Jurkat, Clone E6-1 (cell line): ENCODE measurements at regions not wholly inside any gene's neighbourhood (a gene's known extent, or its start where the extent isn't known, plus 50 kb on each side); places are given as distances from the start of the nearest gene placed in this dataset.

ENCODE experiments used
- DNase-seq: peaks from one replicate; pipeline ENCODE4 v3.0.0-alpha.2; 2011; ENCODE audit warnings: low read depth, low spot score
- H3K4me3 ChIP-seq: 2 replicates; pipeline ENCODE4 v1.5.1; 2011; ENCODE audit warnings: mild to moderate bottlenecking, low read length, control low read depth, moderate library complexity

DNA sequence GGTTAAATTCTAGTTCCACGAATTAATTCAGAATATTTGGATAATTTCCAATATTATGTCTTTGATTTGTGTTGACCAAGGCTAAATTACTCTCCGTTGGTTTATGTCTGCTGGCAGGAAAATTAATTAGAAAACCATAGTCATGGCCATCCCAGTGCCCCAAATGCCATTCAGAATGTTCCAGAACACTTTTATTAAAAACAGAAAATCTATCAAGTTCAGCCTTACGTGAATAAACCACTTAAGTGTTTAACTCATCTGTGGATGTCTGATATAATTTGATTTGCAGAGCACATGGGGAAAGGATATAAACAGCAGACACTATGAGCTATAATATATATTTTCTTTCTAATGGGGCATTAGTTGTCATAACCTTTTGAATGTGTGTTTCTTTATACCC, 480.7 kb downstream of the MRPL39 start:
- no peak for DNase-seq
- H3K4me3 ChIP-seq: no peak overlapping the region

- no peak overlapping the region for H3K4me3 ChIP-seq
- no peak for DNase-seq
Observed at GRCh38 chr21:25118648-25119047, 488.6 kb downstream of the MRPL39 start.

GRCh38 chr21:25115021-25115420, 492.3 kb downstream of the MRPL39 start:
- H3K4me3 ChIP-seq: no peak overlapping the region
- DNase-seq: no peak

DNA sequence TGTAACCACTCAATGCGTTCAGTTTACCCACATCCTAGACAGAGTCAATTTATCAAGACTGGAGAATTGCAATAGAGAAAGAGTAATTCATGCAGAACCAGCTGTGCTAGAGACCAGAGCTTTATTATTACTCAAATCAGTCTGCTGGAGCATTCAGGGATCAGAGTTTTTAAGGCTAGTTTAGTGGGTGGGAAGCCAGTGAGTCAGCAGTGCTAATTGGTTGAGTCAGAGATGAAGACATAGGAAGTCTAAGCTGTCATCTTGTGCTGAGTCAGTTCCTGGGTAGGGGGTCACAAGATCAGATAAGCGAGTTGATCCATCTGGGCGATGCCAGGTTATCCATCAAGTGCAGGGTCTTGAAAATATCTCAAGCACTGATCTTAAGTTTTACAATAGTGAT, 499.6 kb downstream of the MRPL39 start:
- DNase-seq: no peak
- no peak overlapping the region for H3K4me3 ChIP-seq

DNA sequence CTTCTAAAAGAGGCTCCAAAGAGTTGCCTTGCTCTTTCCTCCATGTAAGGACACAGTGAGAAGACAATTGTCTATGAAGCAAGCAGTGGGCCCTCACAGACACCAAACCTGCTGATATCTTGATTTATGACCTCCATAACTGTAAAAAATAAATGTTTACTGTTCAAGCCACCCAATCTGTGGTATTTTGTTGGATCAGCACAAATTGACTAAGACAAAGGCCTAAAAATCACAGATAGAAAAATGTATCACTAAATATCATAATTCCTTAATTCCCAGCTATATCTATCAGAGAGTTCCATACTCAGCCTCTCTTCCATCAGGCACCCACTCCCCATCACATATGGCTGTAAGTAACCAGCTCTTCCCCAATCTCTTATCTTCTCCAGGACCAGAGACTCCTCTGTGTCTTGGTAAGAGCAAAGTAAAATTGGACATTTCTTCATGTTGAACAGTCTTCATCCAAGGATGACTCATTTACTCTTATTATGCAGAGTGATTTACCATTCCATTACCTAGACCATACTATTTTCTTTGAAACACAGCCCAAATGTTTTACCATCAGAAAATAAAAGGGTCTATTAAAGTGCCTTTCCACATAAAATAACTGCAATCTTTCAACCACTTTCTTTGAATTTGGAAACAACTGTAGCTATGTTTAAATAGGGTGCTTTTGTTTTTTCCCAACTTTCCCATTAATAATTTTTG, 503.6 kb downstream of the MRPL39 start:
- H3K4me3 ChIP-seq: no peak overlapping the region
- no peak for DNase-seq

DNA sequence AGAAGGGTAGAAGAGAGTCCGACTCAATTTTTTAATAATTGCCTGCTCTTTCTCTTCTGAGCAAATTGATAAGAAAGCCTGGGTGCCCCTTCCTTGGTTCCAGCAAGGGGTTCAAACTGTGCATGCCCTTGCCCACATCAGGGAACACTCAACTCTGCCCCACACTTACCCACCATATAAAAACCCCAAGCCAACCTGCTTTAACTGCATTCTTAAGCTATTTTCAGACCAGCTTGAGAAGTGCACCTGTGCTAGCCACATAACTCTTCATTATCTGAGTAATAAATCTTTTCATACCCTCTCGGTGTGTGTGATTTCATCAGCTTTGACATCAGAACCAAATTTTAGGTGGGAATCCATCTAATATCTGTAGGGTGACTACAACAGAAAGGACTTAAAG, 509.6 kb downstream of the MRPL39 start:
- DNase-seq: no peak
- H3K4me3 ChIP-seq: no peak overlapping the region

- DNase-seq: no peak
- H3K4me3 ChIP-seq: no peak overlapping the region
Observed at GRCh38 chr21:25094695-25095094, 512.6 kb downstream of the MRPL39 start.

GRCh38 chr21:25092441-25093011, 514.8 kb downstream of the MRPL39 start:
- no peak overlapping the region for H3K4me3 ChIP-seq
- no peak for DNase-seq

- no peak for DNase-seq
- H3K4me3 ChIP-seq: no peak overlapping the region
Observed at GRCh38 chr21:25081096-25081495, 526.2 kb downstream of the MRPL39 start.

GRCh38 chr21:25080661-25081060, 526.6 kb downstream of the MRPL39 start:
- DNase-seq: no peak
- H3K4me3 ChIP-seq: no peak overlapping the region

GRCh38 chr21:25080141-25080540, 527.1 kb downstream of the MRPL39 start:
- H3K4me3 ChIP-seq: no peak overlapping the region
- DNase-seq: no peak

GRCh38 chr21:25079053-25079452, 528.2 kb downstream of the MRPL39 start:
- DNase-seq: no peak
- H3K4me3 ChIP-seq: no peak overlapping the region

DNA sequence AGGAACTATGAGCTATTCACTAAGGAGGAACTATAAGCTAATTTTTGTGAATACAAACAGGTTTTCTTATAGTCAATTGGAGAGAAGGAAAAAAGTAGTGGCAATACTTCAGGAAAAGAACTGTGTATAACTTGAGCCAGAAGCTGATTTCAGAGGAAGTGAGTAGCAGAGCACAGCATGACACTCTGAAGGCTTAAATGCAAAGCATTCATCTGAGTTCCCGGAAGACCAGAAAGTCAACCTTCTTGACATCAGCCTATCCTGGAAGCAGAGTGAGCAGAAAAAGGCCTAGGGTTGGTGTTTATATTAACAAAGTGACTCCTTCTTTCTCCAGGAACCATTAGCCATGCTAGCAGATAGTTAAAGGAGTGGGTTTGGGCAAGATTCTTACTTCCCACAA, 545.2 kb downstream of the MRPL39 start:
- DNase-seq: no peak
- no peak overlapping the region for H3K4me3 ChIP-seq

GRCh38 chr21:25054689-25055088, 552.6 kb downstream of the MRPL39 start:
- H3K4me3 ChIP-seq: no peak overlapping the region
- no peak for DNase-seq

GRCh38 chr21:25039461-25040380, 567.6 kb downstream of the MRPL39 start:
- no peak for DNase-seq
- H3K4me3 ChIP-seq: no peak overlapping the region

- DNase-seq: no peak
- no peak overlapping the region for H3K4me3 ChIP-seq
Observed at GRCh38 chr21:25036775-25037174, 570.5 kb downstream of the MRPL39 start.

- no peak overlapping the region for H3K4me3 ChIP-seq
- DNase-seq: no peak
Observed at GRCh38 chr21:25031750-25032149, 575.5 kb downstream of the MRPL39 start.

DNA sequence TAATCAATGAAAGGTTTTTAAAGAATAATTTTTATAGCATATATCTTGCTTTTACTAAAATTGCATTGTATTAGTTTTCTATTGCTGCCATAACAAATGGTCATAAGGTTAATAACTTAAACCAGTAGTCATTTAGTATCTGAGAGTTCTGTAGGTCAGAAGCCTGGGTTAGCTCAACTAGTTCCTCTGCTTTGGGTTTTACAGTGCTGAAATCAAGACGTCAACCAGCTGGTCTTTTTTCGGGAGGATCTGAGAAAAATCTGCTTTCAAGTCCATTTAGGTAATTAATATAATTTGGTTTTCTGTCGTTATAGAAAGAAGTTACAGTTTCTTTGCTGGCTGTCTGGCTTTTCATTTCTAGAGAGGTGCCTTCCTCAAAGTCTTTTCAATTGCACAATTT, 577.7 kb downstream of the MRPL39 start:
- no peak overlapping the region for H3K4me3 ChIP-seq
- no peak for DNase-seq

DNA sequence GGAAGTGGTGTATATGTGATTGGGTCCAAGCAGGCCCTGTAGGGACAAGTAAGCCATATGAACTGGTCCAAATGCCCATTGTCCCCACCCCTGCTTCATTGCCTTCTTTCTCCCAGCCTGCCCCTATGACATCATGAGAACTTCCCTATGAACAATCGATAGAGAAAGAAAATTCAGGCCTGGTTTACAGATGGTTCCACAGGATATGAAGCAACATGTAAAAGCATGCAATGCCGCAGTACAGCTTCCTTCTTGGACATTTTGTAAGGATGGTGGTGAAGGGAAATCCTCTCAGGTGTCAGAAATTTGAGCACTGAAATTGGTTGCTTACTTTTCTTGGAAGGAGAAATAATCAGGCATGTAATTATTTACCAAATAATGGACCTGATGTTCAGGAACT, 581.7 kb downstream of the MRPL39 start:
- no peak for DNase-seq
- no peak overlapping the region for H3K4me3 ChIP-seq

DNA sequence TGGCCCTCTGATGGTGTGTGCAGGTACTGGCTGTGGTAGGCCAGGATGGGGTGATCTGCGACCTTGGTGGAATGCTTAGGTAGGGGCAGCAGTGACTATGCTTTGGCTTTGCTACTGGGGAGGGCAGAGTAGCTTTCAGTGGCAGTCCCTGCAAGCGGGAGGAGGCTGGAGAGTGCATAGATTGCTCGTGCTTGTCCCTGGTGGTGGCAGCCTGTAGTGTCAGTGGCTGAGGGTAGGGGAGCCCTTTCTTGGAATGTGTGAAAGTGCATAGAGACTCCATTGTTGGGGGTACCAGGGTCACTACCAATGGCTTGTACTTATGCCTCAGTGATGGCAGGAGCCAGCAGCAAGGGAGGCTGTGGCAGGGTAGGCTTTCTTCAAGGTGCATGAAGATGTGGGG, 582.6 kb downstream of the MRPL39 start:
- no peak for DNase-seq

More for the DNA sequence above, 582.6 kb downstream of the MRPL39 start:
- H3K4me3 ChIP-seq: no peak overlapping the region
